ENCODE measurements at regions not wholly inside any gene's neighbourhood (a gene's known extent, or its start where the extent isn't known, plus 50 kb on each side); places are given as distances from the start of the nearest gene placed in this dataset.

DNA sequence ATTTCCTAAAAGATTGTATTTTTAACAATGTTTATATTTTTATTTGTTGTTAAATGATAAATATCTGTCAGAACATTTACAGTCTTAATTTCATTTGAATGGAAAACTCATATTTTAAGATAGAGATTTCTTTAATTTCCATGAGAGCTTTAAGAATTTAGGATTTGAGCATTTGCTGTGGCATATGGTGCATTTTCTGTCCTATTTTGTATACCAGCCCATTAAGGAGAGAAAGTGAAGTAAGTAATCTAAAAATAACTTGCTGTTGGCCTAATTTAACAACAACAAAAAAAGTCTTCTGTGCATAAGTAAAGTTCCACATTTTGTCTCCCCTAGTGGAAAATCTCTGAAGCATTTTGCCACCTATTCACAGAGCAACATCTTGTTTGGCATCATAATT, 190.9 kb upstream of the PPP1R3A start:
- DNase-seq, result no peak

DNA sequence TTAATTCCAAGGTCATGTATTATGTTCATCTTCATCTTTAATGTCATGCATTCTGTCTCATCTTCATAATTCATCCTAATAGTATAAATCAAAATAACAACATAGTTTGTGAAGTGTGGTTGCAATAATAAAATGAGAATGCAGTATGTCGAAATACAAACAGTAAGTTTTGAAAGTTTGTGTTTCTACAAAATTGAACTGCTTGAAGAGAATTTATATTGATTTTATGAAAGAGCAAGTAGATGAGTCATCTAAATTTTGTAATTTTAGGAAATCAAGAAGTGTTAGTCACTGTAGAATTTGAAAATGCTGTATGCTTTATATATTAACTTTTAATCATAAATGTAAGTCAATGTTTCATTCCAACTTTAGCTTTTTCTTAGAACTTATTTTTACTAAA, 190.5 kb upstream of the PPP1R3A start:
- DNase-seq, result no peak

DNA sequence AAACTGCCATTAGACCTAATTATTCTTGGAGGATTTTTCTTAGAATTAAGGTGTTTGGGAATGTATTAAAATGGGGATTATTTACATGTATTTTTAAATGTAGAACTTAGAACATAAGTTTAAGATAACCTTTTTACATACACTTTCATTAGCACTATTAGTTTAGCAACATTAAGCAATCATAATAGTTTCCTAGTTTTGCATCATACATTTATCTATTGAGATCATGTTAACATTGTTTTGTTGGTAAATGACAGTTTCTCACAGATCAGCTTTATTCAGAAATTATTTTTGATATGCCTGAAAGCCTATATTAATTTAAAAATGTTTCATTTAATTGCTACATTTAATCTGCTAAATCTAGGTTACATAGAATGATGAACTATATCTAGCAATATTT, 189.7 kb upstream of the PPP1R3A start:
- DNase-seq, result no peak

DNA sequence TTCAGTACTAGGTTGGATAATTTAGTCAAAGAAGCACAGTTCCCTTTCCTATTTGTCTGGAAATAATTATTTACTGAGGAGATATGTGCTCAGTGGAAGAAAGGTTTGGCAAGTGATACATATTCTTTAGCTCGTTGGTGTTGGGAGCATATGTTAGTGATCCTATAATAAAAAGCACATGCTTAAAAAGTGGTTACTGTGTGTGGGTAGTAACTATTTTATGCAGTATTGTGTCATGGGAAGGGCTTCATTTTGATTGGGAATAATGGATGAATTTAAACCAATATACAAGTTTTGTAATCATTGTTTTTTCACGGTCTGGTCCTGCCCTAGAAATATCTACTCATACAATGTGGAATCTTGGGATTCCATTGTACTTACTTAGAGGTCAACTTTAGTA, 188.7 kb upstream of the PPP1R3A start:
- no peak for DNase-seq

DNA sequence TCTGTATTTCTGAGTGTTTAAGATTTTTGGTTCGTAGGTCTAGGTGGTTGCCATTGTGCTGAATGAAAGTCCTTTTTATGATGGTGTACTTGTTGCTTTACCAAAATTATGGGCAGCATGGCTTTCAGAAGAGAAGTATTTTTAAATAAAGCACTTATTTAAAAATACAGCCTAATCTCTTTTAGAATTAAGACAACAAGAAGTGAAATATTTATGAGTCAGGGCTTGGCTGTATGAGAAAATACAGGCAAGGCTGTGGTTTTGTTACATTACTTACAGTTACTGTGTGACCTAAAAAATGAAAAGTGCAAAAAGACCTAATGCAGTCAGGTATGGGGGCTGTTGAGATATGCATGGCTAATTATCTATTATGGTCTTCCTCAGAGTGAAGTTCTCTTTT, 185.2 kb upstream of the PPP1R3A start:
- DNase-seq, result no peak

DNA sequence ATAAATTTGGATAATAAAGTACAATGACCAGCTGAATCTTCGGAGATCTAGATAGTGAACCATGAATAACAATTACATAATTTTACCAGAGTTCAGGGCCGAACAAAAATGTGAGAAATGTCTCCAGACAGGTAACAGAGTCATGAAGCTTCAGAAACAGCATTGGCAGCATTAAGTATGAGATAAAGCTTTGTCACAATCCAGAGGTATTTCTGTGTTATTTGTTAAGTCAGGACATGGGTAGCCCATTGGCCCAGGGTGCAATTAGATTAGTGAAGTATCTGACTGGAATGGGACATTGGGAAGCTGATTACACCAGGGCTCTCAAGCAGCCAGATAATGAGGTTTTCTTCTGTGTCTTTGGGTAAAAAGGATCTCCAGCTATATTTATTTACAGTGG, 184.2 kb upstream of the PPP1R3A start:
- no peak for DNase-seq

DNA sequence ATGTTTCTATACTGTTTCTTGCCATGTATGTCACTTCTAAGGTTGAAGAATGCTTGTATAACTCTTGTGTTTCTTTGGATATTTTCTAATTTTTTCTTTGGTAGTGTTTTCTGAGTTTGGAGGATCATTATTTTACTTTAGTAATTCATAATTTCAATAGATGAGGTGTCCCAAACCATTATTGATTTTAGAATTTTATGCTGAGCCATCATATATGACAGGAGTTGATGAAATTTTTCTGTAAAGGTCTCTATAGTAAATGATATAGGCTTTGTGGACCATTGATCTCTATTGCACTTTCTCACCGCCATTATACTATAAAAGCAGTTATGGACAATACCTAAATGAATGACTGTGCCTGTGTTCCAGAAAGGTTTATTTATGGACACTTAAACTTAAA, 183.3 kb upstream of the PPP1R3A start:
- no peak for DNase-seq

DNA sequence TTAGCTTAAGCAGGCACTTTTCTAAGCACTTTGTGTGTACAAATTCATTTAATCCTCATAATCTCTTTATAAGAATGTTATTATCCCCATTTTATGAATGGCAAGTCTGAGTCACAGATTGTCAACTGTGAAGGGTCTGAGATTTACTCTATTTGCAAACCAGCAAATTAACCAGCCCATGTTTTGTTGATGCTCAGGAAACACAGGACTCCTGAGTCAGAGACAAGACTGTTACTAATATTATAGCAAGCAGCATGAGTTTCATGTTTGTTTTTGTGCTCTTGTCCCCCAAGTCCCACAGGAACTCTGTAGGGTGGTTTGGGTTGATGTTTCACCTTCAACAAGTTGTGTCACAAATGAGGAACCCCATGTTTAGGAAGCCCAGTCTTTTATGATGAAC, 182.0 kb upstream of the PPP1R3A start:
- no peak for DNase-seq

DNA sequence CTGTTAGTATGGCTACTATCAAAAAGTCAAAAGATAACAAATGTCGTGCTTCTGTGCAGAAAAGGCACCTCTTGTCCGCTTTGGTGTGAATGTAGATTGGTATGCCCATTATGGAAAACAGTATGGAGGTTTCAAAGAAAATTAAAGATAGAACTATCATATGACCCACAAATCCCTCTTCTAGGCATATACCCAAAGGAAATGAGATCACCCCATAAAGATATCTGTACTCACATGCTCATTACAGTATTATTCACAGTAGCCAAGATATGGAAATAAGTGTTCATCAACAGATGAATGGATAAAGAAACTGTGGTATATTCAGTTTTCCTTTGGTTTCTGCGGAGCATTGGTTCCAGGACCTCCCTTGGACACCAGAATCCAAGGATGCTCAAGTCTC, 180.5 kb upstream of the PPP1R3A start:
- DNase-seq, result no peak

DNA sequence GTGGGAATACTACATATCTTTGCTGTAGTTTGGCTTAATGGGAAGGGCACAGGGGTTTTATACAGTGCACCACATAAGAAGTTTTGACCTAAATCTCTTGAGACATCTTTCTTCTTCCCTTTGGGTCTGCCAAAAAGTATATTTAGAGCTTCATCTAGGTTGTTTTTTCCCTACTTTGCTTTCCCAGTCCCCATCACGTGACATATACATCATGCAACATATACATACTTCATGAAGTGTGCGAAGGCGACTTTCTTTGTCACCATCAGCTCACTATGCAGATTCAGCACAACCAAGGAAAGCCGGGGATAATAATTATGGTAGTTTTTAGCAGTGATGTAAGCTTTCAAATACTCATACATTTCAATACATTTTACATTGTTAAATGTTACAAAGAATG, 177.1 kb upstream of the PPP1R3A start:
- no peak for DNase-seq

DNA sequence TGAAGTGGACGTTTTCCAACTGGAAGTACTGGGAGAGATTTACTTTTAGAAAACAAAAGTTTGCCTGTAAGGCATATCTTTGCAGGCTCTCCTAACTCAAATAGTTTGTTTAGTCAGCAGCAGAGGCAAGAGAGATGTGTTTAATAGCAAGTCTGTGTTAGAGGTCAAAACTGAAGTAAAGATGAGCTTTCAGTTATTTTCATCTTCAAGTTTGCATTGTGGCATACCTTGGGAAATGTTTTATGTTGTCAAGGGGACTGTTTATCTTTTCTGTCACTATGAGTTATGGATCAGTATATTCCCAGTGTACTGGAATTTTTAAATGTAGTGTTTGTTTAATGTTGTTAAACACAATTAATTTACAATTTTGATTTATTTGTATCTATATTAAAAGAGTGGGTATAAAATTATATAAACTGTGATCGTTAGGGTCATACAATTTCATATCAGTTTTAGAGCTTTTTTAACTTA, 169.7 kb upstream of the PPP1R3A start:
- no peak for DNase-seq

DNA sequence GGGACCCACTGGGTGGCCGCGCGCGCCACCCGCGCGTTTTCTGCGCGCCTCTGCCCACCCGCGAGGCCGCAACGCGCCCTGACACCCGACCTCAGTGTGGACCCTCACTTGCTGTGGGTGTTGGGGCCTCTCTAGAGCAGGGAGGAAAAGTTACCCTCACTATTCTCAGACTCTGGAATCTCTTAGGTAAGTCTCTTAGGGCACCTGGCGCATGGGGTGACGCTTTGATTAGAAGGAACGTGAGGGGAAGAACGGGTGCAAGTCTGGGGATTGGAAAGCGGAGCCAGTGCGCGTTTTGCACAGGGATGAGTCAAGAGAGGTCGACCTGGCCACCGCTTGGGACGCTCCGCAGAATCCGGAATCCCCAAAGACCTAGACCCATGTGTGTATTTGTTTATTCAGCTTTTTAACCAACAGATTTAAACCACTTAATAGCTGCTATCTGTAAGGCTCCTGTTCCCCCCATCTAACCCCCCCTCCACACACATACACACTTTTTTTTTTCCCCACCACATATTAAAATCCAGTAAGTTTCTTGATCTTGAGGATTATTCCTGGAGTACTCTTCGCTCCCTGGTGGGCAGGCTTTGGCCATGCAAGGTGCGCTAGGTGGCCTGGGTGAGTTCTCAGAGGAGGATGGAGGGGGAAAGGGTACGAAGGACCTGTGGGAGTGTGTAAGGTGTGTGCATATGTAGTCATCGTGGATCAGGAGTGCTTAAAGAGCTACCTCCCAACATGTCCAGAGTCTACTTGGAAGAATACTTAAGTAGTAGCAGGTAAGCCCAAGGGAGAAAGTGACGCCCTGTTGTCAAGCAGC, 169.1 kb upstream of the PPP1R3A start:
- peak; percentile 58 for DNase-seq

DNA sequence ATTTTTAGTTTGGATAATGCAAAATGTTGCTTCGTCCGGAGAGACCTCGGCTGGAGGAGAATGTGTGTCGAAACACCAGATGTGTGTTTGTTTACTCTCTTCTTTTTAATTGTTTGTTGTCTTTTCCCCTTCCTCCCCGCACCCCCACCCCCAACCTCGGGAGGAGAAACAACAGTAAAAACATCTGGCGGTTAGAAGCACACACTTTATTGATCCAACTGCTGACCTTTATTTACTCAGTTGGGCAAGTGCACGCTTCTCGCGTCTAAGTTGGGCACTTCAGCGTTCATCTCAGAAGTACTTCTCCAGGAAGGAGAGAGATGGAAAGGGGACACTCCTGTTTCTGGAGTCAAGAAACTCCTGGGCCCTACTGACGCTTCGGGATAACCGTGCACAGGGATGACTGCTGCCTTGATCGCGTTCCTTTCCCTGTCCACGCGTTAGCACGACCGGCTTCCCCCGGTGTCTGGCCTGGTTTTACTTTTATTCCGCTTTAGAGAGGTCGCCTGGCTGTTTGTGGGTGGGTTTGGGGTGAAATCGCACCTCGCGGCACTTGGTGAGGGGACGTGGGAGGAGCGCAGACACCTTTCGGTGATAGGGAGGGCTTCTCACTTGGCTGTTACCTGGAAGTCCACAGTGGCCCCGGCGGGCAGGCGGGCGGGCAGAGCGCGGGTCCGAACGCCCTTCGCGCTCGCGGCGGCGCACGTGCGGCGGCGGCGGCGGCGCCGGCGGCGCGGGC, 168.3 kb upstream of the PPP1R3A start:
- DNase-seq, result peak; percentile 73

DNA sequence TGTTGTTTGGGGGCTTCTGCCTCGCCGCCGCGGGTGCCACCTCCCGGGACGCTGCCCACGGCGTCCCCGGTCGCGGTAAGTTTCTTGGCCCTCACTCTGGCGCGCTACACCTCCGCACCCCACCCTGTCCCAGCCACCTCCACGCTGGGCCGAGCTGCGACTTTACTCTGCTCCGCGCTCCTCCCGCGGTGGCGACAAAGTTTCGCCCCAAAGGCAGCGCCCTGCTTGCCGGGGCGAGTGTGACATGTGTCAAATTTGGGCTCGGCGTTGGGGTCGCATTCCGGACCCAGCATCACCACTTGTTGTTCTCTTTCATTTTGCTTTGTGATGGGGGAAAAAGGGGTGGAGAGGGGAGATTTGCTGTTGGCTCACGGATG, 167.7 kb upstream of the PPP1R3A start:
- peak; percentile 34 for DNase-seq

DNA sequence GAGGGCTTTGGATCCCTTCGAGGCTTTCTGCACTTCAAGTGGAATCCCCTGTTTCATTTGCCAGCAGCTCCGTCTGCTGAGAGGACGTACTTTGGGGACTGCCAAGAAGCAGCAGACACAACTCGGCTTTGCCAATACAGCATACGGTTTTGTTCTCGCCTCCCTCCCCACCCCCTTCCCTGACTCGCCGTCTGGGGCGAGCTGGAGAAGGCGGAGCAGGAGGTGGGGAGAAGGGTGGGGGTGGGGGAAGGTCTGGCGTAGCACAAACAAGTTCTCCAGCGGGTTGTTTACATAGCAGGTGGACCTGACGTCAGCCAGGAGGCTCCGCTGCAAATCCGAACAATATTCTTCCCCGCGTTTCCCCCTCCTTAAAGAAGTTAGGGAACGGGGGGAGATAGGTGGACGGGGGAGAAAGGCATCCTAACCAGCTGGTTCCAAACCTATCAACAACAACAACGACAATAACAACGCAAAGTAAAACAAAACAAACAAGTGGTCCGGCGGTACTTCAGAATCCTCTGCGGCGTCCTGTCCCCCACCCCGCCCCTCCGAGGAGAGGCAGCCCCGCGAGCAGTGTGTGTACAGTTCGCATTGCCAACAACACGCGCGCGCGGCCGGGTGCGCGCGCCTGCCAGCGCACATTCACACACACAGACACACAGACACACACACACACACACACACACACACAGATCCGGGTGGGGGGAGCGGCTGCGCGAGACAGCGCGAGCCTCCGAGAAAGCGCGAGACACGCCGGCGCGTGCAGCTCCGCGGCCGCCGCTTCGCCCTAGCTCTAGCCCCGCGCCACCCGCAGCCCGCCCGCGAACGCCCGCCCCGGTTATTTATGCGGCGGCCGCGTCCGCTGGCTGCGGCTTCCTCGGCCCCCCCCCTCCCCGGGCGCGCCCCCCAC, 167.0 kb upstream of the PPP1R3A start:
- peak; percentile 89 for DNase-seq

DNA sequence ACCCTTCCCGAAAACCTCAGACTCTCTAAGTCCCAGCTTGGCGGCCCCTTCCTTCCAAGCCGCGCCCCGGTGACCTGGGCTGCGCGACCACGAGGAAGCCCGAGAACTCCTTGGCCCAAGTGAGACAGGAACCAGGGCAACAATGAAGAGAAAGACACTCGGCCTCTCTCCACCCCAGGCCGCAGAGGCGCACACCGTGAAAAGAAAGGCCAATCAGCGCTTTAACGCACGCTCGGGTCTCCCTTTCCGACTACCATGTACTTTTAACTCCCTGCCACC, 166.4 kb upstream of the PPP1R3A start:
- no peak for DNase-seq

DNA sequence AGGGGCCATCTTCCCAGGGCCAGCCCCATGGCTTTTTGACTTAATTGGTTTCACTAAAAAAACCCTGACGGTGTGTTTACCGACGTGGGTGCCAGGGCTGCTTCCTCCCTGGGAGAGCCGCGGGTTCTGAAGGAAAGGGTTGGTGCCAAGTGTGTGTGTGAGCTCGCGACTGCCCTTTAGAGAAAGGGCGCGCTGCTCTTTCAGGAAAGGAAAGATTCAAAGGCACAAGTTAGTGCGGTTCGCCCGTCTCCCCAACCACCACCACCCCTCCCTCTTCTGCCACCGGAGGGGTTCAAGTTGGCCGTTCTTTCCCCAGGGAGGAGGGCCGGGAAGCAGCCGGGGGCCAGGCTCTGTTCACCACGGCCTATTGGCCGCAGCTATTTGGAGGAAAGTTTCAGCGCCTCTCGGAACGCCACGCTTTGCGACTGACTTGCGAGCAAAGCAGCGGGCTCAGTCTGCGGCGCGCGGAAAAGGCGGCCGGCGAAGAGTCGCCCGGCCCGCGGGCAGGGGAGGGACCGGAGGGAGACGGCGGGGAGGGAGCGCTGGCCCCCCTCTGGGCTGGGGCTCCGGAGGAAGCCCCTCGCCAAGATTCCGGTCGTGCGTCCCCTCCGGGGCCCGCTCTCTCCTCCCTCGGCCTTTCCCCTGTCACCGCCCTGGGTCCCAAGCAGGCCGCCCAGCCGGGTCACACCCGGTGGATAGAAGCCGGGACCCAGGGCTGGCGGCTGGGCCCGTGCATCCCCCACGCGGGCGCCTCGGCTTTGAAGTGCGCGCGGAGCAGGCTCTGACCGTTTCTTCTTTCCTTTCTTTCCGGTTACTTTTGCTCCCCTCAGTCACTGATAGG, 165.9 kb upstream of the PPP1R3A start:
- peak; percentile 51 for DNase-seq

DNA sequence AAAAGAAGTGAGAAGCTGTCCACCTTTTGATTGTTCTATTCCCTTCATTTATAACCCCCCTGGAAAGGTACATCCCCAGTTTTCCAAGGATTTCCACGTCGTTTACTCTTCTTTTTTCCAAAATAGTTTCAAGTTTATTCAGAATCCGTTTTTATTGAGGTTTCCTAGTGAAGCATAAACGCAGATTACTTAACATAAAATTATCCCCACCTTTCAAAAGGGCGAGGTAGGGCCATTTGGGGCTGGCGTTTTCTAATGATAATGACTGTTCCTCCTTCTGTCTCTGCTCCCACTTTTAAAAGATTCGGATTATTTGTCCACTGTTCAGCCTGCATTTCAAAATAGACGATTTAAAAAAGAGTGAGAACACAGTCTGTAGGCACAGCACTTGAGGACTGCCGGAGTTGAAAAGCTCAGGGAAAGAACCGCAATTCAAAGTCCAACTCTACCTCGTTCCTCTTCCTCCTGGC, 165.2 kb upstream of the PPP1R3A start:
- no peak for DNase-seq

DNA sequence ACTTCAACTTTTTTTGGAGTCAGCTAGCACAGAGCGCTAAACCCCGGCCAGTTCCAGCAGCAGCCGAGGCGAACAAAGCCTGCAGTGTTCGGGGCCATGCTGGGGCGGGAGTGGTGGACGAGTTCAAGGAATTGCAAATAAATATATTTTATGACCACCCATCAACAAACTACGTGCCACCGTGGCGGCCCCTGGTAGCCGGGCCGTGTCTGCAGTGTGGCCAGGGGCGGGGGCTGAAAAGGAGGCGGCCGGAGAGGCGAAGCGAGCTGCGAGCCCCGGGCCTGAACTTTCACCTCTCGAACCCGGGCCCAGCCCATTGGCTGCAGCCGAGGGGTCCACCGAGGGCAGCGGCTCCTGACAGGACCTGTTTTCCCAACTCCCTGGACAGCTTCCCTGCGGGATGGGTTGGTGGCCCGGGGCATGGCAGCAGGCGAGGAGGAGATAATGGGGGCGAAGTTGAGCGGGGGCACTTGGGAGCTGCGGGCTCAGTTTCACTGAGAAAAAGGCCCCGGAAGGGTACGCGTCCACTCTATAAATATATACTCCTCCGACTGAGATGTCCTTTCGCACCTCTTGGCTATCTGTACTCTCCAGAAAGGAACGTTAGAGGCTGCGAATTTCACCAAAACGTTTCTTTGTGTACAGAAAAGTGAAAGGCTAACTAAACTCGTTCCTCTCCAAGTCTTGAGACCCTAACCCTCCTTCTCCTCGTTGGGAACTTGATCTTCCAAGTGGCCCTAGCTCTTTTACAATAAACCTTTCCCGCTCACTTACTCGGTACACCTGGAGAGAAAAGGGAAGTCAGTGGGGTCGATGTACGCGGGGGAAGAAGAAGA, 164.6 kb upstream of the PPP1R3A start:
- DNase-seq, result no peak

DNA sequence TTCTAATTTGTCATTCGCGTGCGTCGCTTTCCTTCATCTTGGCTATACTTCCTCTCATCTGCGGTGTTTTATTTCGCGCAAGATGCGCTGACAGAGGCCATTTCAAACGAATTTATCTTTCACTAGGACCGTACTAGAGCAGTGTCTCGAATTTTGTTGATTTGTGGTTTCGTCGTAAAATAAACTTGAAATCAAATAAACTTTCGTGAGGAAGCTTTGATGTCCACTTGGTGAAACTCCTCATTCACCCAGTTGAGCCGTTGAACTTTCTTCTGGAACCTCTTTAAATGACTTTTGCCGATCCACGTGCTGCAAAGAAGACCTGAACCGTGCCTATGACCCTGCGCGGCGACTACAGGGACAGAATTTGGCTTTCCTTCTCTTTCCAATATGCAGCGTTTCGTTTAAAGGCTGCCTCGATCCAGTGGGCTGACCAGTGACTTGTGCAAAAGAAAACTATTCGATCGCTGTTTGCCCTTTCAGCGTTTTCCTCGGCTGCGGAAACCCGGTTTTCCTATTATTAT, 163.9 kb upstream of the PPP1R3A start:
- DNase-seq, result no peak

Measured in NCI-H748 treated with DMSO at 0.1 percent for 48 hours (cell line).